PC-9 (cell line): ENCODE measurements at regions not wholly inside any gene's neighbourhood (a gene's known extent, or its start where the extent isn't known, plus 50 kb on each side); places are given as distances from the start of the nearest gene placed in this dataset.

ENCODE experiments used
- BruUV-seq: library from RNA; stranded (reverse); fragments of 400-500 nt; replicated peaks from 2 replicates; lab custom pipeline; 2021; lab: Mats Ljungman, UMichigan
- CTCF ChIA-PET: fragments of 300-600 bp; sonication (Branson Sonifier 250); formaldehyde crosslinking; loops from one replicate; lab custom pipeline; 2022; ENCODE audit warnings: antibody characterized with exemption; lab: Charles Lee
- POLR2A ChIA-PET: fragments of 300-600 bp; sonication (Branson Sonifier 250); formaldehyde crosslinking; loops from one replicate; lab custom pipeline; 2022; ENCODE audit warnings: antibody characterized with exemption; ENCODE audit not compliant: unreplicated experiment; lab: Charles Lee
- DNase-seq, 2 experiments: peaks; one replicate each; pipeline versions ENCODE4 v3.0.0 to v3.0.0-alpha.2; 2015 to 2022; ENCODE audit warnings: mixed read lengths in 1 of 2
- H2AFZ ChIP-seq: fragments of 200-600 bp; sonication (generic); 2 replicates; pipeline ENCODE4 v1.8.1; 2017; ENCODE audit warnings: antibody characterized with exemption
- H3F3A ChIP-seq: fragments of 200-600 bp; sonication (generic); 2 replicates; pipeline ENCODE4 v1.8.1; 2017; ENCODE audit warnings: antibody characterized with exemption, mild to moderate bottlenecking, low read depth; ENCODE audit not compliant: insufficient read depth
- H3K27ac ChIP-seq: fragments of 200-600 bp; sonication (generic); 2 replicates; pipeline ENCODE4 v1.6.1; 2016; ENCODE audit warnings: mixed run types
- H3K27me3 ChIP-seq: fragments of 200-600 bp; sonication (generic); 2 replicates; pipeline ENCODE4 v1.6.1; 2016; ENCODE audit warnings: low read depth, mixed run types; ENCODE audit not compliant: insufficient read depth
- H3K36me3 ChIP-seq: fragments of 200-600 bp; sonication (generic); 2 replicates; pipeline ENCODE4 v1.6.1; 2016; ENCODE audit warnings: low read depth, mixed run types
- H3K4me1 ChIP-seq: fragments of 200-600 bp; sonication (generic); replicated peaks from 2 replicates; pipeline ENCODE4 v1.6.1; 2016; ENCODE audit warnings: mixed run types; ENCODE audit not compliant: insufficient read depth
- H3K4me2 ChIP-seq: fragments of 200-600 bp; sonication (generic); 2 replicates; pipeline ENCODE4 v1.6.1; 2017; ENCODE audit warnings: mixed run types
- H3K4me3 ChIP-seq: fragments of 200-600 bp; sonication (generic); 2 replicates; pipeline ENCODE4 v1.6.1; 2016; ENCODE audit warnings: mixed run types
- H3K79me2 ChIP-seq: fragments of 200-600 bp; sonication (generic); 2 replicates; pipeline ENCODE4 v1.6.1; 2017; ENCODE audit warnings: low read depth, mixed run types
- H3K9me2 ChIP-seq: fragments of 200-600 bp; sonication (generic); 2 replicates; pipeline ENCODE4 v1.8.1; 2017; ENCODE audit warnings: mild to moderate bottlenecking; ENCODE audit not compliant: insufficient read depth
- H3K9me3 ChIP-seq: fragments of 200-600 bp; sonication (generic); 2 replicates; pipeline ENCODE4 v1.8.1; 2016; ENCODE audit warnings: low read depth; ENCODE audit not compliant: insufficient read depth
- H4K20me1 ChIP-seq: fragments of 200-600 bp; sonication (generic); 2 replicates; pipeline ENCODE4 v1.8.1; 2017; ENCODE audit not compliant: insufficient read depth
- EZH2 ChIP-seq: fragments of 200-600 bp; sonication (generic); IDR thresholded peaks from 2 replicates; pipeline ENCODE4 v1.8.0; 2017; ENCODE audit warnings: antibody characterized with exemption, low read depth
- intact Hi-C: fragments of 100-400 bp; cut with micrococcal nuclease; formaldehyde crosslinking; loops from one replicate; pipeline ENCODE4 v1.10.0; 2022; ENCODE audit not compliant: unreplicated experiment
- TF ChIP-seq, protein P1 (sequence below): fragments of 200-600 bp; sonication (generic); conservative IDR thresholded peaks from 2 replicates; pipeline ENCODE4 v1.6.1; 2017; ENCODE audit warnings: mixed run types, antibody characterized with exemption, mild to moderate bottlenecking, moderate library complexity

DNA sequence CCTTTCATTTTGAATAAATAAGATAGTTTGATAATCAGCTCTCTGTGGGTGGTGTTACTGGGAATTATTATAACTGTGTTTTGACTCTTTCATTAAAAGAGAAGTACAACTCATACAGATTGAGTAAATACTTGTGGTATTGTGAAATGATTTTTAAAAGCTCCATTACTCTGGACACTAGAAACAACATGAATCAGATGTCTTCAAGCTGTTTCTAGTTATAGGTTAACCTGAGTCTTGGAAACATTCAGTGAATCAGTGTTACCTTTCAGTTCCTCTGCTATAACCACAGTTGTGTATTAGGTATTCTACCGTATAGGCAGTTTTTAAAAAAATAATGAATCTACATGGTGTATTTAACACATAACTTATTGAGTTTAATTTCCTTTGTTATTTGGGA, 128.4 kb upstream of the SSTR1 start:
- POLR2A ChIA-PET = interaction anchor here (0.6 kb wide), 1 partner anchor 18 kb away, joined by 3 read pairs; no protein-coding TSS in a partner anchor

DNA sequence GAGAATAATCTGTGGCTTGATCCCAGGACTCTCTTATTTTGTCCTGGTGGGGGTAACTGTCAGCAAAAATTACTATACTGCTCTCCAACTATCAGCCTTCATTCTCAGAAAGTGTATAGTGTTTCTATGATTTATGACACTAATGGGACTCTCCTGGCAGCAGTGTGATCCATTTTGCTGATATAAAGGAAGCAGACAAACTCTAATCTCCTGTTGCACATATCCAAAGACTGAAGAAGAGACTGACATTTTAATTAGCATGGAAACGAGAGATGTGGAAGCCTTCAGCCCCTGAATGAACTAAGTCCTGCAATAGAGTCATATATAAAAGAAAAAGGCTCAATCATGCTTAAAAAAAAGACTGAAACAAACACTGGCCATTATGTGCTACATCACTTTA, 127.8 kb upstream of the SSTR1 start:
- H2AFZ ChIP-seq = no peak overlapping the region
- intact Hi-C loops = no loop called here

More for the DNA sequence above, 128.4 kb upstream of the SSTR1 start:
- Histone ChIP-seq H3K27ac (no peak overlapping the region), H3K4me1 (no peaks in the 10 kb centered on the region), H2AFZ (no peak overlapping the region), H4K20me1 (no peaks in the 10 kb centered on the region), H3K4me3 (no peak overlapping the region), H3K4me2 (no peak overlapping the region), H3K9me3 (no peaks in the 10 kb centered on the region), H3K79me2 (no peaks in the 10 kb centered on the region), H3K36me3 (no peaks in the 10 kb centered on the region), H3K27me3 (no peaks in the 10 kb centered on the region), H3F3A (no peaks in the 10 kb centered on the region), H3K9me2 (no peaks in the 10 kb centered on the region)
- no peak for DNase-seq
- BruUV-seq = no TSS peak
- TF ChIP-seq, protein P1, sequence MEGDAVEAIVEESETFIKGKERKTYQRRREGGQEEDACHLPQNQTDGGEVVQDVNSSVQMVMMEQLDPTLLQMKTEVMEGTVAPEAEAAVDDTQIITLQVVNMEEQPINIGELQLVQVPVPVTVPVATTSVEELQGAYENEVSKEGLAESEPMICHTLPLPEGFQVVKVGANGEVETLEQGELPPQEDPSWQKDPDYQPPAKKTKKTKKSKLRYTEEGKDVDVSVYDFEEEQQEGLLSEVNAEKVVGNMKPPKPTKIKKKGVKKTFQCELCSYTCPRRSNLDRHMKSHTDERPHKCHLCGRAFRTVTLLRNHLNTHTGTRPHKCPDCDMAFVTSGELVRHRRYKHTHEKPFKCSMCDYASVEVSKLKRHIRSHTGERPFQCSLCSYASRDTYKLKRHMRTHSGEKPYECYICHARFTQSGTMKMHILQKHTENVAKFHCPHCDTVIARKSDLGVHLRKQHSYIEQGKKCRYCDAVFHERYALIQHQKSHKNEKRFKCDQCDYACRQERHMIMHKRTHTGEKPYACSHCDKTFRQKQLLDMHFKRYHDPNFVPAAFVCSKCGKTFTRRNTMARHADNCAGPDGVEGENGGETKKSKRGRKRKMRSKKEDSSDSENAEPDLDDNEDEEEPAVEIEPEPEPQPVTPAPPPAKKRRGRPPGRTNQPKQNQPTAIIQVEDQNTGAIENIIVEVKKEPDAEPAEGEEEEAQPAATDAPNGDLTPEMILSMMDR = no peak
- TF ChIP-seq EZH2 = no peak
- intact Hi-C loops = no loop called here
- CTCF ChIA-PET = no interaction called here

DNA sequence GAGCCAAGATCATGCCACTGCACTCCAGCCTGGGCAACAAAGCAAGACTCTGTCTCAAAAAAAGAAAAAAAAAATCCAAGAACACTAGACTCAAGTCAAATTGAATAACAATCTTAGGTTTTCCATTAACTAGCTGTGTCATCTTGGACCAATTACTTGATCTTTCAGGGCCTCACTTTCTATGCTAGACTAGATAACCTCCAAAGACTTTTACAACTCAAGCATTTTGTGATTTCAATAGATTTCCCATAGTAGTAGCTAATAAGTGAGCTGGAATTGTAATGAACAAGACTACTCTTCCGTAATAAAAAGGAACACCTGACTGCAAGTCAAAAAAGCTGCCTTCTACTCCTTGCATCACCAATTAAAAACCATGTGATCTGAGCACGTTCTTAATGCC, 127.0 kb upstream of the SSTR1 start:
- H2AFZ ChIP-seq = no peak overlapping the region
- H3K27me3 ChIP-seq = no peaks in the 10 kb centered on the region
- no peaks in the 10 kb centered on the region for H3F3A ChIP-seq
- TF ChIP-seq EZH2 = no peak
- TF ChIP-seq, protein P1 = no peak
- no peaks in the 10 kb centered on the region for H3K36me3 ChIP-seq
- no peak for DNase-seq
- BruUV-seq = no TSS peak
- no peaks in the 10 kb centered on the region for H3K9me3 ChIP-seq
- H3K4me2 ChIP-seq = no peak overlapping the region
- ChIA-PET CTCF (no interaction called here), POLR2A (interaction anchor here (0.7 kb wide), 1 partner anchor 565 kb away, joined by 3 read pairs; no protein-coding TSS in a partner anchor)
- no peak overlapping the region for H3K4me3 ChIP-seq
- H4K20me1 ChIP-seq = no peaks in the 10 kb centered on the region
- no peaks in the 10 kb centered on the region for H3K9me2 ChIP-seq
- H3K27ac ChIP-seq = no peak overlapping the region
- intact Hi-C loops = no loop called here
- H3K79me2 ChIP-seq = no peaks in the 10 kb centered on the region
- no peaks in the 10 kb centered on the region for H3K4me1 ChIP-seq

More for the DNA sequence above, 127.8 kb upstream of the SSTR1 start:
- Histone ChIP-seq H3K4me2 (no peak overlapping the region), H4K20me1 (no peaks in the 10 kb centered on the region), H3F3A (no peaks in the 10 kb centered on the region), H3K9me3 (no peaks in the 10 kb centered on the region), H3K27me3 (no peaks in the 10 kb centered on the region), H3K79me2 (no peaks in the 10 kb centered on the region), H3K36me3 (no peaks in the 10 kb centered on the region), H3K9me2 (no peaks in the 10 kb centered on the region), H3K4me3 (no peak overlapping the region), H3K27ac (no peak overlapping the region), H3K4me1 (no peaks in the 10 kb centered on the region)
- no peak for DNase-seq
- CTCF ChIA-PET = no interaction called here
- no TSS peak for BruUV-seq
- POLR2A ChIA-PET = no interaction called here
- TF ChIP-seq, protein P1 = no peak
- no peak for TF ChIP-seq EZH2
